ENCODE measurements at regions not wholly inside any gene's neighbourhood (a gene's known extent, or its start where the extent isn't known, plus 50 kb on each side); places are given as distances from the start of the nearest gene placed in this dataset.

DNA sequence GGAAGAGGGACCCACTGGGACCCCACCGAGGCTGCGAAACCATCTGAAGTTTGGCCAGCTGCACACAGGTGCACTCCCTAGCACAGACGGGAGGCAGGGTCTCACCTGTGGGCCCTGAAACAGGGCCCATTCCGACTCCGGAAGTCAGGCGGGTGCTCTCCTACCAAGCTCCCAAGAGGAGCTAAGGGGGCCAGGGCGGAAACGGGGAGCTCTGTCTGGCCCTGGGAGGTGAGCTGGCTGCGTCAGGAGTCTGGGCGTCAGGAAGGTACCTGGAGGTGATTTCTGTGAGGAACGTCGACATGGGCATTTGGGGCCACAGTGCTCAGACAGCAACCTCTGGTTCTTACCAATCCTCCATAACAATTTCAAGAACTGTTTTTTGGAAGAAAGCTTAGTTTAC is 411.7 kb downstream of the TCERG1L start:
- TF ChIP-seq, protein P1, sequence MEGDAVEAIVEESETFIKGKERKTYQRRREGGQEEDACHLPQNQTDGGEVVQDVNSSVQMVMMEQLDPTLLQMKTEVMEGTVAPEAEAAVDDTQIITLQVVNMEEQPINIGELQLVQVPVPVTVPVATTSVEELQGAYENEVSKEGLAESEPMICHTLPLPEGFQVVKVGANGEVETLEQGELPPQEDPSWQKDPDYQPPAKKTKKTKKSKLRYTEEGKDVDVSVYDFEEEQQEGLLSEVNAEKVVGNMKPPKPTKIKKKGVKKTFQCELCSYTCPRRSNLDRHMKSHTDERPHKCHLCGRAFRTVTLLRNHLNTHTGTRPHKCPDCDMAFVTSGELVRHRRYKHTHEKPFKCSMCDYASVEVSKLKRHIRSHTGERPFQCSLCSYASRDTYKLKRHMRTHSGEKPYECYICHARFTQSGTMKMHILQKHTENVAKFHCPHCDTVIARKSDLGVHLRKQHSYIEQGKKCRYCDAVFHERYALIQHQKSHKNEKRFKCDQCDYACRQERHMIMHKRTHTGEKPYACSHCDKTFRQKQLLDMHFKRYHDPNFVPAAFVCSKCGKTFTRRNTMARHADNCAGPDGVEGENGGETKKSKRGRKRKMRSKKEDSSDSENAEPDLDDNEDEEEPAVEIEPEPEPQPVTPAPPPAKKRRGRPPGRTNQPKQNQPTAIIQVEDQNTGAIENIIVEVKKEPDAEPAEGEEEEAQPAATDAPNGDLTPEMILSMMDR (IDR thresholded peaks at IDR 0.05; ENCODE audit: insufficient read depth, low read length, severe bottlenecking): no peak
- Histone ChIP-seq H3K27me3 (ENCODE audit: control insufficient read depth, insufficient read depth, low read length) (no peaks in the 10 kb centered on the region), H3K4me3 (ENCODE audit: low read depth, low read length) (no peak overlapping the region), H3K36me3 (ENCODE audit: control insufficient read depth, insufficient read depth, low read length) (no peaks in the 10 kb centered on the region)
- DNase-seq (ENCODE audit: low read depth): no peak
- FAIRE-seq: no peak

DNA sequence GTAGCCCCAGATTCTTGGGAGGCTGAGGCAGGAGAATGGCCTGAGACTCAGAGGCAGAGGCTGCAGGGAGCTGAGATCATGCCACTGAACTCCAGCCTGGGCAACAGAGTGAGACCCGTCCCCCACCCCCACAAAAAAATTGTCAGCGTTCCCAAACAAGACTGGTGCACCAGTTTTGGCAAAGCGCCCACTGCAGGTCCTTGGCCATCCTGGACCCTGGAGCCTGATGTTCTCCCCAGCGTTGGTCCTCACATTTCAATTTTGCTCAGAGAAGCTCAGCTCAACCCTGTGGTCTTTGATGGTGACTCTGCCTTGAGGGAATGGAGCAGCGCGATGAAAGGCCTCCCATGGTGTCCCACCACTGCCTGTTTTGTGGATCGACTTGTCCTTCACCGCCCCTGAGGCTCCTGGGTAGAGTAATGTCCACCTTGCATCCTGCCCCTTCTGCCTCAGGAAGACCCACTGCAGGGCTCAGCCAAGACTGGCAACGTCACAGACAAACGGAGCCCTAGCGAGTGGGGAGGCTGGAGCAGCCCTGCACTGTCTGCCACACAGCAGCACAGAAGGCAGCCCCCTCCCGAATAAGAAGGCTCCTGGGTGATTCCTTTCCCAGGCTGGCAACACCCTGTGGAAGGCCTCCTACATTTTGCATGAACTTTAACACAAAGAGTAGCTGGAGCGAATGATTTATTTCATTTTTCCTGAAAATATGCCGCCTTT is 410.9 kb downstream of the TCERG1L start:
- TF ChIP-seq, protein P1 (IDR thresholded peaks at IDR 0.05; ENCODE audit: insufficient read depth, low read length, severe bottlenecking): no peak
- Histone ChIP-seq H3K4me3 (ENCODE audit: low read depth, low read length) (no peak overlapping the region), H3K27me3 (ENCODE audit: control insufficient read depth, insufficient read depth, low read length) (no peaks in the 10 kb centered on the region), H3K36me3 (ENCODE audit: control insufficient read depth, insufficient read depth, low read length) (no peaks in the 10 kb centered on the region)
- FAIRE-seq (no peak), DNase-seq (ENCODE audit: low read depth) (no peak)

DNA sequence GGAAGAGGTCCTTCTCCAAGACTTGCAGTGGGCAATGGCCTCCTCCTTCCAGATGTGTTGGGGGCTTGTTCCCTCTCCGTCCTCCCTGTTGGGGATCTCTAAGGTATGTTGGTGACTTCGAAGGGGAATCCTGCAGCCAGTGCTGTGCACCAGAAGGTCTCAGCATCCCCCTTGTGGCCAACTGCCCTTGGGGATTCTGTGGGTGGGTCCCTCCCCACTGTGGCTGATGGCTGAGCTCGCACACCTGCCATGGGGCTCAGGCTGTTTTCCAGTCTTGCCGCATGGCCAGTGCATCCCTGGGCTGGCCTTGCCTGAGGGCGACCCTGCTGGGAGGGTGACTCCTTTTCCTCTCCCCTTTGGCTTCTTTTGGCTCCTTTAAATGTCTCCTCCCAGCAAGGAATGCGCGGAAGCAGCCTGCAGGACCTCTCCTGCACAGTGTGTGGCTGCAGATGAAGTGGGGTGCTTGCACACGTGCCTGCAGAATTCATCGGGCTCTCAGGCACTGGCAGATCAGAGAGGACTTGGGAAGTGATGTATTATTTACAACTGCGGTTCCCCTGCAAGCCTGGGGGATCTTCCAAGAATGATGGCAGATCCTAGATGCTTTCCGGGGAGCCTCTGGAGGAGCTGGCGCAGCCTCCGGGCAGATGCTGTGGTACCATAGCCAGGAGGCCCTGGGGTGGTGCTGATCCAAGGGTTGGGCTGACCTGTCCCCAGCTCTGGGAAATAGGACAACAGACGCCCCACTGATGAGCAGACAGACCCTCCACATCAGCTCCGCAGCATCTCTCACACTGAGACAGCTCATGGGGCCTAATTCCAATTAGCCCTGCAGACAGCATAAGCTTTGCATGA is 410.0 kb downstream of the TCERG1L start:
- H3K27me3 ChIP-seq (ENCODE audit: control insufficient read depth, insufficient read depth, low read length): no peaks in the 10 kb centered on the region
- H3K36me3 ChIP-seq (ENCODE audit: control insufficient read depth, insufficient read depth, low read length): no peaks in the 10 kb centered on the region
- TF ChIP-seq, protein P1 (IDR thresholded peaks at IDR 0.05; ENCODE audit: insufficient read depth, low read length, severe bottlenecking): no peak
- FAIRE-seq (no peak), DNase-seq (ENCODE audit: low read depth) (no peak)
- no peak overlapping the region for H3K4me3 ChIP-seq (ENCODE audit: low read depth, low read length)

DNA sequence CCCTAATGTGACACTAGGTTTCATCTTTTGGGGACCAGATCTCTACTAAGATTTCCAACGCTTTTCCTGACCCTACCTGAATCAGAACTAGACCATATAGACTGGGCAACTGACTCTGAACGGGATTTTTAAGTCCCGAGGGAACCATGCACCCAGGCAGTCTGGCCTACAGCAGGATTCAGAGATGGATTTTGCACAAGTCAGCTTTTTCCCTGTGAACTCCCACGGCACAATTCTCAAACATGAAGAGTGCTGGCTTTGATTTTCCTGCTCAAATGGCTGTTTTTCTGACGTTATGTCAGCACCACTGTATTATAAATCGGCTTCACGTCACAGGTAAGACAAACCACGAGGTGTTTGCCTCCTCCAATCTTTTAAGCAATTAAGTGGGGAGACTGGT is 409.1 kb downstream of the TCERG1L start:
- Histone ChIP-seq H3K27me3 (ENCODE audit: control insufficient read depth, insufficient read depth, low read length) (no peaks in the 10 kb centered on the region), H3K36me3 (ENCODE audit: control insufficient read depth, insufficient read depth, low read length) (no peaks in the 10 kb centered on the region), H3K4me3 (ENCODE audit: low read depth, low read length) (no peak overlapping the region)
- DNase-seq (ENCODE audit: low read depth) (no peak), FAIRE-seq (no peak)
- TF ChIP-seq, protein P1 (IDR thresholded peaks at IDR 0.05; ENCODE audit: insufficient read depth, low read length, severe bottlenecking): no peak

DNA sequence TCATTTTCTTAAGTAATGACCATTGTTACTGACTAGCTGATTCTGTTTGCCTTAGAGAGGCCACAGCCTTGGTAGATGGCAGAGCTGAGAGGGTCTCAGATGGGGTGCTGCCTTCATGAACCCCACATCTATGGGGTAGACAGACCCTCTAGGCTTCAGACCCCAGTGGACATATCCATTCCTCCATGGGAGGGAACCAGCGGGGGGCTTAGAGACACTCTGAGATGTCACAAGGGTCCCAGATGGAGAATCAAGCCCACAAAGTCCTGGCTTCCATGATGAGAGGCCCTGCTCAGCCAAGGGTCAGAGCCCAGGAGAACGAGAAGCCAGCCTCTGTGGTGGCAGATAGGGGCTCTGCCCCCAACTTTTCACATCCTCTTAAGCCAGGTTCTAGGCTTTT is 408.6 kb downstream of the TCERG1L start:
- H3K36me3 ChIP-seq (ENCODE audit: control insufficient read depth, insufficient read depth, low read length): no peaks in the 10 kb centered on the region
- H3K27me3 ChIP-seq (ENCODE audit: control insufficient read depth, insufficient read depth, low read length): no peaks in the 10 kb centered on the region
- no peak for DNase-seq (ENCODE audit: low read depth)
- no peak for FAIRE-seq
- no peak overlapping the region for H3K4me3 ChIP-seq (ENCODE audit: low read depth, low read length)
- TF ChIP-seq, protein P1 (IDR thresholded peaks at IDR 0.05; ENCODE audit: insufficient read depth, low read length, severe bottlenecking): no peak

All from bronchial epithelial cell (primary cell).